A673 (cell line): ENCODE measurements at regions not wholly inside any gene's neighbourhood (a gene's known extent, or its start where the extent isn't known, plus 50 kb on each side); places are given as distances from the start of the nearest gene placed in this dataset.

Experiments used
- BruUV-seq: library from RNA; stranded (reverse); fragments of 400-500 nt; replicated peaks from 2 replicates; lab custom pipeline; 2021; lab: Mats Ljungman, UMichigan
- CTCF ChIA-PET: fragments of 300-600 bp; sonication (Branson Sonifier 250); formaldehyde crosslinking; loops from one replicate; lab custom pipeline; 2022; ENCODE audit warnings: antibody characterized with exemption; lab: Charles Lee
- POLR2A ChIA-PET: fragments of 300-600 bp; sonication (Branson Sonifier 250); formaldehyde crosslinking; loops from one replicate; lab custom pipeline; 2022; ENCODE audit warnings: antibody characterized with exemption; ENCODE audit not compliant: low non-redundant PET; lab: Charles Lee
- DNase-seq: peaks from one replicate; pipeline ENCODE4 v3.0.0-alpha.2; 2015; ENCODE audit warnings: low spot score
- H3K27ac ChIP-seq: fragments of 200-600 bp; sonication (generic); 2 replicates; pipeline ENCODE4 v1.5.1; 2016; ENCODE audit warnings: mixed run types, low read depth, mild to moderate bottlenecking, mixed read lengths, antibody characterized with exemption, low read length; ENCODE audit not compliant: poor library complexity, severe bottlenecking
- H3K27me3 ChIP-seq: fragments of 200-600 bp; sonication (generic); replicated peaks from 2 replicates; pipeline ENCODE4 v1.6.1; 2017; ENCODE audit warnings: mixed run types, low read depth, mild to moderate bottlenecking, mixed read lengths, antibody characterized with exemption, low read length; ENCODE audit not compliant: insufficient read depth, poor library complexity
- H3K36me3 ChIP-seq: fragments of 200-600 bp; sonication (generic); 2 replicates; pipeline ENCODE4 v1.6.1; 2016; ENCODE audit warnings: mixed run types, mild to moderate bottlenecking, mixed read lengths, antibody characterized with exemption, low read length; ENCODE audit not compliant: insufficient read depth, poor library complexity, severe bottlenecking
- H3K4me1 ChIP-seq: fragments of 200-600 bp; sonication (generic); 2 replicates; pipeline ENCODE4 v1.6.1; 2017; ENCODE audit warnings: mixed run types, mild to moderate bottlenecking, mixed read lengths, antibody characterized with exemption, low read length; ENCODE audit not compliant: insufficient read depth, poor library complexity, severe bottlenecking
- H3K4me3 ChIP-seq: fragments of 200-600 bp; sonication (generic); 2 replicates; pipeline ENCODE4 v1.5.1; 2016; ENCODE audit warnings: low read depth, mixed run types, mild to moderate bottlenecking, mixed read lengths, low read length; ENCODE audit not compliant: poor library complexity, severe bottlenecking
- H3K9me3 ChIP-seq: fragments of 200-600 bp; sonication (generic); 2 replicates; pipeline ENCODE4 v1.6.1; 2016; ENCODE audit warnings: mixed run types, low read depth, mild to moderate bottlenecking, mixed read lengths, antibody characterized with exemption, low read length; ENCODE audit not compliant: poor library complexity, severe bottlenecking
- CTCF ChIP-seq: fragments of 300-800, 200-600 bp; sonication (generic); conservative IDR thresholded peaks from 2 replicates; pipeline ENCODE4 v1.5.1; 2017; ENCODE audit warnings: low read depth, mild to moderate bottlenecking, antibody characterized with exemption, low read length, moderate library complexity, mixed read lengths
- EZH2 ChIP-seq: fragments of 200-600 bp; sonication (generic); IDR thresholded peaks from 2 replicates; pipeline ENCODE4 v1.6.1; 2017; ENCODE audit warnings: borderline replicate concordance, low read depth, mild to moderate bottlenecking, mixed read lengths, antibody characterized with exemption, low read length; ENCODE audit not compliant: poor library complexity, severe bottlenecking
- intact Hi-C: fragments of 100-400 bp; cut with micrococcal nuclease; formaldehyde crosslinking; loops from one replicate; pipeline ENCODE4 v1.10.0; 2022; ENCODE audit not compliant: unreplicated experiment

GRCh38 chr18:47501946-47502345 is 250.5 kb upstream of the SKOR2 start:
- peaks cover 33% of the 10 kb centered on the region for H3K27me3 ChIP-seq
- H3K4me1 ChIP-seq: no peaks in the 10 kb centered on the region
- no peaks in the 10 kb centered on the region for H3K9me3 ChIP-seq
- intact Hi-C loops: no loop called here
- TF ChIP-seq EZH2: no peak
- no peak for TF ChIP-seq CTCF
- H3K27ac ChIP-seq: no peak overlapping the region
- no TSS peak for BruUV-seq
- POLR2A ChIA-PET: no interaction called here
- H3K4me3 ChIP-seq: no peak overlapping the region
- no peaks in the 10 kb centered on the region for H3K36me3 ChIP-seq
- DNase-seq: no peak
- CTCF ChIA-PET: no interaction called here

- H3K9me3 ChIP-seq: no peaks in the 10 kb centered on the region
- ChIA-PET POLR2A (no interaction called here), CTCF (no interaction called here)
- no TSS peak for BruUV-seq
- DNase-seq: no peak
- TF ChIP-seq EZH2: no peak
- no peak for TF ChIP-seq CTCF
- no peaks in the 10 kb centered on the region for H3K4me1 ChIP-seq
- intact Hi-C loops: no loop called here
- H3K27ac ChIP-seq: no peak overlapping the region
- H3K4me3 ChIP-seq: no peak overlapping the region
- H3K27me3 ChIP-seq: peaks cover 27% of the 10 kb centered on the region
- no peaks in the 10 kb centered on the region for H3K36me3 ChIP-seq
Measured at GRCh38 chr18:47500930-47501329, 249.5 kb upstream of the SKOR2 start.

DNA sequence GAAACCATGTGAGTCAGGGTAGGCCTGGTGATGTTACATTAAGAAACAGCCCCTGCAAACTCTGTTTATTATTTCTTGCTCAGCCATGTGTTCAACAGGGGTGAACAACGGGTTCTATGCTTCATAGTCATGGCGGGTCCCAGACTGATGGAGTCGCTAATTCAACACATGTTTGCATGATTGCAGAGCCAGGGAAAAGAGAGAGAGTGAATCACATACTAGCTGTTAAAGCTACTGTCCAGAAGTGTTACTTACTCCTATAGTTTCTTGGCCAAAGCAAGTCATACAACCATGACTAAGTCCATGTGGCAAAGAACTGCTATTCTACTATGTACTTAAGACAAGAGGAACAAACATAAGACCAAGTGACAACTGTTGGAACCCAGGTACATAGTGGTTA is 241.2 kb upstream of the SKOR2 start:
- intact Hi-C loops: no loop called here
- CTCF ChIA-PET: no interaction called here
- DNase-seq: no peak
- BruUV-seq: no TSS peak
- no peak overlapping the region for H3K4me3 ChIP-seq
- TF ChIP-seq EZH2: no peak
- TF ChIP-seq CTCF: no peak
- H3K9me3 ChIP-seq: no peaks in the 10 kb centered on the region
- no peaks in the 10 kb centered on the region for H3K36me3 ChIP-seq
- no peaks in the 10 kb centered on the region for H3K4me1 ChIP-seq
- peaks cover 12% of the 10 kb centered on the region for H3K27me3 ChIP-seq
- POLR2A ChIA-PET: no interaction called here
- no peak overlapping the region for H3K27ac ChIP-seq
